Left lung (tissue), 4 donors: ENCODE measurements at regions not wholly inside any gene's neighbourhood (a gene's known extent, or its start where the extent isn't known, plus 50 kb on each side); places are given as distances from the start of the nearest gene placed in this dataset.

Experiments used
- ATAC-seq: fragments of 200-7000 bp; cut with Tn5 transposase; one replicate; pipeline ENCODE4 v1.9.1; 2020; ENCODE audit warnings: moderate library complexity
- DNase-seq, 4 donors: peaks; one replicate each; pipeline ENCODE4 v3.0.0-alpha.2; 2013 to 2020
- H3K27ac ChIP-seq, 2 donors: fragments of 200-600 bp; sonication (generic) in 1 of 2; one replicate each; pipeline versions ENCODE4 v1.5.0 to v1.8.0; 2020 to 2021
- H3K27me3 ChIP-seq, 2 donors: fragments of 200-600 bp; sonication (generic) in 1 of 2; one replicate each; pipeline versions ENCODE4 v1.5.0 to v1.8.0; 2020 to 2021
- H3K36me3 ChIP-seq, 2 donors: fragments of 200-600 bp; sonication (generic) in 1 of 2; one replicate each; pipeline versions ENCODE4 v1.5.0 to v1.8.0; 2020 to 2021
- H3K4me1 ChIP-seq, 2 donors: fragments of 200-600 bp; one replicate each; pipeline ENCODE4 v1.8.0; 2021
- H3K4me3 ChIP-seq, 2 donors: fragments of 200-600 bp; sonication (generic) in 1 of 2; one replicate each; pipeline versions ENCODE4 v1.5.0 to v1.8.0; 2020 to 2021; ENCODE audit warnings: mild to moderate bottlenecking in 1 of 2
- H3K9me3 ChIP-seq, 2 donors: fragments of 200-600 bp; sonication (generic) in 1 of 2; one replicate each; pipeline versions ENCODE4 v1.5.0 to v1.8.0; 2020 to 2021
- intact Hi-C, 2 donors: fragments of 100-400 bp; cut with DNase I; formaldehyde crosslinking; loops; one replicate each; pipeline versions ENCODE4 v1.11.2 to v1.14.2; 2022
- TF ChIP-seq, protein P1 (sequence below), 2 donors: fragments of 200-600 bp; sonication (generic) in 1 of 2; IDR thresholded peaks; one replicate each; pipeline versions ENCODE4 v1.5.0 to v1.8.0; 2021; ENCODE audit warnings: antibody characterized with exemption in 2 of 2
- donor health status: DM: no; HTN: yes; CAD: no.
- donor health status: DM: no; HTN: no; CAD: no.

DNA sequence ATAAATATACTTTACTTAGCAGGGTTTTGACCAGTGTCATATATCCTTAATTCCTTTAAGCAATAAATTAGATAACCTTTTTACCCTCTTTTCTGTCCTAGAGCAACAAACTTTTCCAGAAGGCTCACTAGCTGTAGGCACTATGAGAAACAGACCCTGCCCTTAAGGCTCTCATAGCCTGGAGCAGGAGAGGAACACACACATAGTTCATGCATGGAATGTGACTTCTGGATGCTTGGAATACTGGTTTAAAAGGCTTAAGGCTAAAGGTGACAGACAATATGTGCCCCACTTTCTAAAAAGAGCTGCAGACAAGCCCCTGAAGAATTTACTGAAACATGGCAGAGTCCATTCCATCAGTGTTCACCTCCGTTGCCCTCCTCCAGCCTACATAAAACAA is 237.2 kb downstream of the TTC8 start:
- intact Hi-C loops: no loop called here

DNA sequence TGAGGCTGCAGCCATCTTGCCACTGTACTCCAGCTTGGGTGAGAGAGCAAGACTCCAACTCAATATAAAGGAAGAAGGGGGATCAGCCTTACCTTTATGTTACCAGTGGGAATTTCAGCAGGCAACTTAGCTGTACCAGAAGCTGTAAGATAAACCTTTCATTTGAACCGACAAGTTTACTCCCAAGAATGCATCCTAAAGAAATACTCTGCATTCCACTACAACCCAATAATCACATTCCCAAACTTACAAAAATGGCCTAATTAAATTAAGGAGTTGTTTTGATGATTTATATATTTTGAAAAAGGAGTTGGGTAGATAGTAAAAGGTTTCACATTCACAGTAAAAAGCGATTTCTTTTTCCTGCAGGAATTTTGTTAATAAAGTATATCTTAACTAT is 241.4 kb downstream of the TTC8 start:
- no peak for DNase-seq

More for the DNA sequence above, 237.2 kb downstream of the TTC8 start:
- ATAC-seq: no peak
- TF ChIP-seq, protein P1, sequence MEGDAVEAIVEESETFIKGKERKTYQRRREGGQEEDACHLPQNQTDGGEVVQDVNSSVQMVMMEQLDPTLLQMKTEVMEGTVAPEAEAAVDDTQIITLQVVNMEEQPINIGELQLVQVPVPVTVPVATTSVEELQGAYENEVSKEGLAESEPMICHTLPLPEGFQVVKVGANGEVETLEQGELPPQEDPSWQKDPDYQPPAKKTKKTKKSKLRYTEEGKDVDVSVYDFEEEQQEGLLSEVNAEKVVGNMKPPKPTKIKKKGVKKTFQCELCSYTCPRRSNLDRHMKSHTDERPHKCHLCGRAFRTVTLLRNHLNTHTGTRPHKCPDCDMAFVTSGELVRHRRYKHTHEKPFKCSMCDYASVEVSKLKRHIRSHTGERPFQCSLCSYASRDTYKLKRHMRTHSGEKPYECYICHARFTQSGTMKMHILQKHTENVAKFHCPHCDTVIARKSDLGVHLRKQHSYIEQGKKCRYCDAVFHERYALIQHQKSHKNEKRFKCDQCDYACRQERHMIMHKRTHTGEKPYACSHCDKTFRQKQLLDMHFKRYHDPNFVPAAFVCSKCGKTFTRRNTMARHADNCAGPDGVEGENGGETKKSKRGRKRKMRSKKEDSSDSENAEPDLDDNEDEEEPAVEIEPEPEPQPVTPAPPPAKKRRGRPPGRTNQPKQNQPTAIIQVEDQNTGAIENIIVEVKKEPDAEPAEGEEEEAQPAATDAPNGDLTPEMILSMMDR (IDR thresholded peaks at IDR 0.05): no peak
- H3K36me3 ChIP-seq: no peaks in the 10 kb centered on the region
- no peak for DNase-seq
- no peak overlapping the region for H3K4me3 ChIP-seq
- no peaks in the 10 kb centered on the region for H3K27me3 ChIP-seq
- no peaks in the 10 kb centered on the region for H3K9me3 ChIP-seq
- no peak overlapping the region for H3K27ac ChIP-seq
- no peaks in the 10 kb centered on the region for H3K4me1 ChIP-seq

DNA sequence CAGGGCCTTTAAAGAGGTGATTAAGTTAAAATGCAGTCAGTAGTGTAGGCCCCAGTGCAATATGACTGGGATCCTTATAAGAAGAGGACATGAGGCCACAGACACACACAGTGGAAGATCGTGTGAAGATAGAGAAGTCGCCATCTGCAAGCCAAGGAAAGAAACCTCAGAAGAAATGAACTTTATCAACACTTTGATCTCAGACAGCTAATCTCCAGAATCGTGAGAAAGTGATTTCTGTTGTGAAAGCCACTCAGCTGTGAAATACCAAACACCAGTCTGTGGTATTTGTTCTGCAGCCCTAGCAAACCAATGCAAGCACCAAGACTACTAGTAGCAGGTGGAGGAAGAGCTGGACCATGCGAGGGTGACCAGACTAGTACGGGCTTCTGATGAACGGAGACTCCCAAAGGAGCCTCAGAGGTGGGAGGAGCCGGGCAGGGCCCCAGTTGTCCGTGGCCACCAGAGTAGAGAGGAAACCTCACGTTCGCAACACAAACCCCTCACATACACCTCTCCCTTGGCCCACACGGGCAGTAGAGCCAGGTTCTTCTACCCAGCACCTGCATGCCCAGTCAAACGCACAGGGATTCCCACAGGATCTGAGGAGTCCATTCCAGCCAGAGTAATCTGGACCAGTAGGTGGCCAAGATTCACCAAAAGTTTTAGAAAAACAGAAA is 243.0 kb downstream of the TTC8 start:
- Histone ChIP-seq H3K4me1 (no peaks in the 10 kb centered on the region), H3K4me3 (no peak overlapping the region), H3K36me3 (no peaks in the 10 kb centered on the region), H3K9me3 (no peaks in the 10 kb centered on the region), H3K27me3 (no peaks in the 10 kb centered on the region), H3K27ac (no peak overlapping the region)
- intact Hi-C loops: no loop called here
- TF ChIP-seq, protein P1 (IDR thresholded peaks at IDR 0.05): no peak
- no peak for ATAC-seq
- no peak for DNase-seq

More for the DNA sequence above, 241.4 kb downstream of the TTC8 start:
- Histone ChIP-seq H3K9me3 (no peaks in the 10 kb centered on the region), H3K36me3 (no peaks in the 10 kb centered on the region), H3K27me3 (no peaks in the 10 kb centered on the region), H3K27ac (no peak overlapping the region), H3K4me1 (no peaks in the 10 kb centered on the region), H3K4me3 (no peak overlapping the region)
- intact Hi-C loops: no loop called here
- TF ChIP-seq, protein P1 (IDR thresholded peaks at IDR 0.05): no peak
- ATAC-seq: no peak

DNA sequence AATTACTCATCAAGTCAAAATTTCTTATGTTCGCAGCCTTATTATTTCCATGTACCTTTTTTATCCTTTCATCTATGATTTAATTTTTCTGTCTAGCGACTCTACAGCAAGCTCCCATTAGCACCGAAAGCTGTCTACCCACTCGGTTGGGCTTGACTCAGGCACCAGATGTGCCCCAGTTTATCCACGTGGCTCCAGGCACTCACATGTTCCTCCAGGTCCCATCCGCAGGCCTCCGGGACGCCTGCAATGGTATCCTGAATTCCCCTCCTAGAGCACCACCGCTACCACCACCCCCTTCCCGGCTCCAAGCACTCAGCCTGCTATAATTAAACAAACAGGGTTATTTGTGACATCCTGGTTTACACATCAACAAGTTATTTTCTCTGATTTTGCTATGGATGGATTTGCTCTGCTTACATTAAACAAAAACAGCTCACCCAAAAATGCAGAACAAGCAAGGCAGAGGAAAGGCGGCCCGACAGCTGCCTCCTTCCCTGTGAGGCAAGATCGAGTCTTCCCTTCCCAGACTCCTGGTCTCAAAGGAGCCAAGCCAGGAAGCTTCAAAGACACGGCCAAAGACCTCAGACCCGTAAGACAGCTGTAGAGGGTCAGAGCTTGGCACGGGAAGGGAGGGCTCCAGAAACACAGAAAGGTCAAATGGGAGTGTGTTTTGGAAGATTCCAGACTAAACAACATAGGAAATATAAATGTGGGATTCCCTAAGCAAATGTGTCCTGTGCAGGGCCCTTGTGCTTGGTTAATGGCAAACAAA is 253.8 kb downstream of the TTC8 start:
- no peaks in the 10 kb centered on the region for H3K36me3 ChIP-seq

More for the DNA sequence above, 253.8 kb downstream of the TTC8 start:
- H3K4me1 ChIP-seq: no peaks in the 10 kb centered on the region
- ATAC-seq (no peak), DNase-seq (peak in 1 of 4 donors; percentile 20)
- TF ChIP-seq, protein P1 (IDR thresholded peaks at IDR 0.05): no peak
- no peaks in the 10 kb centered on the region for H3K9me3 ChIP-seq
- intact Hi-C loops: no loop called here
- H3K4me3 ChIP-seq: no peak overlapping the region
- H3K27me3 ChIP-seq: no peaks in the 10 kb centered on the region
- H3K27ac ChIP-seq: no peak overlapping the region
